Stimulated activated memory B cell treated with anti-CD40 and anti-IgM and Interleukin-4, amounts not matched to agents 10 μg/mL and 1 μg/mL and 100 μg/mL, for 72 hours (primary cell): ENCODE measurements at regions not wholly inside any gene's neighbourhood (a gene's known extent, or its start where the extent isn't known, plus 50 kb on each side); places are given as distances from the start of the nearest gene placed in this dataset.

Source experiments
- ATAC-seq: fragments of 150-1000 bp; cut with Tn5 transposase; 2 replicates; pipeline ENCODE4 v1.10.0; 2021
- H3K27ac Mint-ChIP-seq: one replicate; pipeline ENCODE4 v1.8.0; 2022; ENCODE audit warnings: mild to moderate bottlenecking, mixed read lengths
- H3K27me3 Mint-ChIP-seq: one replicate; pipeline ENCODE4 v1.8.0; 2022; ENCODE audit warnings: mixed read lengths
- H3K36me3 Mint-ChIP-seq: one replicate; pipeline ENCODE4 v1.8.0; 2022; ENCODE audit warnings: mixed read lengths
- H3K4me1 Mint-ChIP-seq: one replicate; pipeline ENCODE4 v1.8.0; 2022; ENCODE audit warnings: mixed read lengths
- H3K4me3 Mint-ChIP-seq: one replicate; pipeline ENCODE4 v1.8.0; 2022; ENCODE audit warnings: mild to moderate bottlenecking, moderate library complexity, mixed read lengths
- H3K9me3 Mint-ChIP-seq: one replicate; pipeline ENCODE4 v1.8.0; 2022; ENCODE audit warnings: mixed read lengths

DNA sequence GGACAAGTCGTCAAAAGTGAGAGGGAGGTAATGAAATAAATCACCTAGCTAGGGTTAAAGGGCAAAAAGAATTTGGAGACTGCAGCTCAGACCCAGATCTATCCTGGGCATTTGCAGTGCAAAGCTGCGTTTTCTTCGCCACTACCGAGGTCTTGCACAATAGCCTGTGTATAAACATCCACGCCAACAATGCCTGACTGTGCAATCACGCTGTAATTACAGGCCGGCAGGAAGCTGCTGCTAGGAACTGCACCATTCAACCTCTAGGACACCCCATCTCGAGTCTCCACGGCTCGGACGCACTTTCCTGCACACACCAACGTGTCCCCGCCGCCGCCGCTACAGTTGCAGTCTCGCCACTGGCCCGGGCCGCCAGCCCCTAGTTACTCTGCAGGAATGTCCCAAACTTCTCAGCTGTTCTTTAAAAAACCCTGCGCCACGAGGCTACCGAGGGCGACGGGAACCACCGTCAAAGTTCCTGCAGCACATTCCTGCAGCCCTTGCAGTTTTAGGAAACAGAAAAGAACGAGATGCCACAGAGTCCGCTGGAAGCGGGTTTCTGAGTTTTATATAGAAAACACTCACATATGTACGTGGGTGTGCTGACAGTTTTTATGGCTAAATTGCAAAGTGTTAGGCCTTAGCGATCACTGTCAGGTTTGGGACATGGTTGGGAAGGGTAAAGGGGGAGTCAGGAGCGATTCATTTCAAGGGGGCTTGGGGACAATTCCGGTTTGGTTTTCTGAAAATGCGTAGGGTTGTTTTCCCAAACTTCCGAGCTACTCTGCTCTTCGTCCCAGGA, 65.6 kb upstream of the PTGR2 start:
- Mint-ChIP-seq H3K27me3 (no peaks in the 10 kb centered on the region), H3K4me3 (peak overlapping the region; percentile 93), H3K9me3 (no peaks in the 10 kb centered on the region), H3K4me1 (peaks cover 66% of the 10 kb centered on the region), H3K36me3 (peaks cover 6% of the 10 kb centered on the region), H3K27ac (peak overlapping the region; percentile 89)
- ATAC-seq, result peak; percentile 74

DNA sequence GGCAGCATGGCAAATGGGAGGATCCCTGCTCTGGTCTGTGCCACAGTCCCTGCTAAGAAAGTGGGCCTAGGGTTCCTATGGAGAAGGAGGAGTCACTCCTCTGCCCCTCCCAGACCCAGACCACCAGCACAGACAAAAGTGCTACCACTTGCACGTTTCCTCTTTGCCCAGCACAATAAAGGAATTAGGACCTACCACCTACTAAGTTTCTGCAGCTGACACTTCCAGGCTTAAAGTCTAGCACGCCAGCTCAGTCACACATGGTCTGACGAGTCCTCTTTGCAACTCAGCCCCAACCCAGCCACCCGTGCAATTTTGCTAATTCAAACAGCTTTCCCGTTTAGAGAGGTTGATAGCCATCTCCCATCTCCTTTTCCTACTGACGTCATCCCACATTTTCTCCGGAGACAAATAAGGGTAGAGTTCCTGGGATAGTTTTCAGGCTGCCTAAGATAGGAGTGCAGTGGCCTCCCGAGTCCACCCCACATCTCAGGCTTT, 66.2 kb upstream of the PTGR2 start:
- Mint-ChIP-seq H3K9me3 (no peaks in the 10 kb centered on the region), H3K4me3 (peak overlapping the region; percentile 93), H3K27ac (peak overlapping the region; percentile 89), H3K27me3 (no peaks in the 10 kb centered on the region), H3K4me1 (peaks cover 72% of the 10 kb centered on the region), H3K36me3 (peaks cover 13% of the 10 kb centered on the region)
- ATAC-seq, result peak; percentile 78

- Mint-ChIP-seq H3K27me3 (no peaks in the 10 kb centered on the region), H3K9me3 (no peaks in the 10 kb centered on the region), H3K4me1 (peaks cover 76% of the 10 kb centered on the region), H3K4me3 (peak overlapping the region; percentile 93), H3K36me3 (peaks cover 17% of the 10 kb centered on the region), H3K27ac (peak overlapping the region; percentile 89)
- no peak for ATAC-seq
Measured at GRCh38 chr14:73784988-73785313, 66.7 kb upstream of the PTGR2 start.

DNA sequence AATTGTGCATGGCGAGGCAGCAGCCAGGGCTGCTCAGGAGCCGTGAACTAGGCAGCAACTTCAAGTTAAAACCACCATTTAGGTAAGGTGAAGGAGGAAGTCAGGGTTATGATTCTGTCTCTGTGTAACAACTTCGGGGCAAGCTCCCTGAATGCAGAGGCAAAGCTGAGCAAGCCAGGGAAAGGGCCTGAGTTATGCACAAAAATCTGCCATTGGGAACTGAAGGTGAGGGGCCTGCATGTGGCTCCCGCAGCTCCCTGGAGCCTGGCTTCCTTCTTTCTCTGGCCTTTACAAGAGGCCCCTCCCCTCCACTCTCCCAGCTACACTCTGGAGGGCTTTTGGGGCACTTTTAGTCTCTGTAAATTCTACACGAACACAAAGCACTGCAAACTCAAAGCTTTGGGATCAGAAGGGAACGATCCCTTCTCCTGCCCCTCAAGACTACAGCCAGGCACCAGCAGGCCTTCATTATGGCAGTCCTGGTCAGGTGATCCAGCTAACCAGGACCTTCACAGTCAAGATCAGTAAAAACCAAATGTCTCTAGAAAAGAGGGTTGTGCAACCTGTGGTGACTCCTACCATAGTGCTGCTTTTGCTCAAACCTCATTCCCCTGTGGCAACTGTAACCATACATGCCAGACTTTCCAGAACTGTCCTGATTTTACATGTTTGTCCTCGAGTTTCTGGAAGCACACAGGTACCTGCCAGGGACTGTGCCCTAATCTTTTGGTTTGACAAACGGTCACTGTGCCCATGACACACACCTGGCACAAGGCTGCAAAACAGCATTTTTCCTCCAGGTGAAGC, 67.2 kb upstream of the PTGR2 start:
- no peak for ATAC-seq
- Mint-ChIP-seq H3K36me3 (peaks cover 17% of the 10 kb centered on the region), H3K4me3 (peak overlapping the region; percentile 93), H3K27ac (peak overlapping the region; percentile 89), H3K9me3 (no peaks in the 10 kb centered on the region), H3K4me1 (peaks cover 72% of the 10 kb centered on the region), H3K27me3 (no peaks in the 10 kb centered on the region)

- peaks cover 72% of the 10 kb centered on the region for H3K4me1 Mint-ChIP-seq
- H3K27ac Mint-ChIP-seq, result peak overlapping the region; percentile 89
- peak overlapping the region; percentile 75 for H3K4me3 Mint-ChIP-seq
- H3K36me3 Mint-ChIP-seq, result peaks cover 17% of the 10 kb centered on the region
- no peaks in the 10 kb centered on the region for H3K27me3 Mint-ChIP-seq
- ATAC-seq, result no peak
- H3K9me3 Mint-ChIP-seq, result no peaks in the 10 kb centered on the region
Measured at GRCh38 chr14:73783107-73783727, 68.4 kb upstream of the PTGR2 start.

DNA sequence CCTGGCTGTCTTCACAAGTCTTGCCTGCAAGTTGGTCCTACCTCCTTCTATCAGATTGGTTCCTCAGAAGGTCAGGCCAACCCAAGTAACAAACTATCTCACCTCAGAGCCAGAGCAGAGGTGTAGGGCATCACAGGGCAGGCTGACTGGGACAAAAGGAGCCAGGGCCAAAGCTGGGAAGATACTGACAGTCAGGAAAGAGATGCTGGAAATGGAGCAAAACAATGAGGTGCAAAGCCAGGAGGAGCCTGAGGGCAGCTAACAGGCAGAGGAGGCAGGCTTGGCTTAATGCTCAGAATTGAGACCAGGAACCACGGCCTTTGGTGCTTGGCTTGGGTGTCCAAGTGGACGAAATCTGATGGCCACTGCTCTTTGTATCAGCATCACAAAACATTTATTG, 68.4 kb upstream of the PNMA1 start:
- H3K4me3 Mint-ChIP-seq, result no peak overlapping the region
- peak overlapping the region; percentile 89 for H3K27ac Mint-ChIP-seq
- peaks cover 17% of the 10 kb centered on the region for H3K36me3 Mint-ChIP-seq
- ATAC-seq, result no peak
- H3K4me1 Mint-ChIP-seq, result peaks cover 72% of the 10 kb centered on the region
- no peaks in the 10 kb centered on the region for H3K9me3 Mint-ChIP-seq
- H3K27me3 Mint-ChIP-seq, result no peaks in the 10 kb centered on the region

DNA sequence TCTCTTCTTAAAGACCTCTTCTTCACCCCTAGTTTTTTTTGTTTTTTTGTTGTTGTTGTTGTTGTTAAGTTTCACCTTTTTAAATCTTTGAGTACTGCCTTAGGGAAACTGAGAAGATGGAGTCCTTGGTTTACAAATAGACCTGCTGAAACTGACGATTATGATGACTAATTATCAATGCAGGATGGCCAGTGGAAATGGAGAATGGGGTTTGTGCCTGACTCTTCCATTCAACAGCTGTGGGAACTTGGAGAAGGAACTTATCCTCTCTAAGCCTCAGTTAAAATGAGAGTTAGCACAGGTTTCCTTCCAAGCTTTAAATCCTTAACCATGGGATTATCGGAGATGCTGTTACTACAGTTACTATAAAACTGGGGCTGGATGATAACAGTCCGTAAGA, 66.7 kb upstream of the PNMA1 start:
- peaks cover 71% of the 10 kb centered on the region for H3K4me1 Mint-ChIP-seq
- H3K36me3 Mint-ChIP-seq, result peaks cover 17% of the 10 kb centered on the region
- H3K9me3 Mint-ChIP-seq, result no peaks in the 10 kb centered on the region
- ATAC-seq, result no peak
- H3K27me3 Mint-ChIP-seq, result no peaks in the 10 kb centered on the region
- peak overlapping the region; percentile 73 for H3K27ac Mint-ChIP-seq
- H3K4me3 Mint-ChIP-seq, result no peak overlapping the region

- peaks cover 66% of the 10 kb centered on the region for H3K4me1 Mint-ChIP-seq
- H3K36me3 Mint-ChIP-seq, result peaks cover 17% of the 10 kb centered on the region
- ATAC-seq, result no peak
- H3K9me3 Mint-ChIP-seq, result no peaks in the 10 kb centered on the region
- no peaks in the 10 kb centered on the region for H3K27me3 Mint-ChIP-seq
- no peak overlapping the region for H3K4me3 Mint-ChIP-seq
- peak overlapping the region; percentile 73 for H3K27ac Mint-ChIP-seq
Measured at GRCh38 chr14:73780391-73780790, 66.2 kb upstream of the PNMA1 start.

DNA sequence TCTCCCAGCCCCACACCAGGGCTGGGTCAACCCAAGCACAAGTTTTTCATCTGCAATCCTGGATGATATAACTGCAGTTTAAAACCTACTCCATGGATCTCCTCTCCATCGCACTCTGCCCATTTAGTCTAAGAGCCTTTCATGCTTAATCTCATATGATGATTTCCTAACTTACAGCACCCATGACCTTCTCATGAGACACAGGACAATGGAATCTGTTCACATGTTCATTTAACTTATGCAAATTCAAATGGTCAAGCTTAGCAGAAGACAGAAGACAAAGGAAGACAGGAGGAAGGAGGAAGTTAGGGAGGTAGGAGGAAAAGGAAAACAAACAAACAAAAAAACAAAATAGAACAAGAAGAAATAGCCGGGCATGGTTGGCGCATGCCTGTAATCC, 64.6 kb upstream of the PNMA1 start:
- peaks cover 17% of the 10 kb centered on the region for H3K36me3 Mint-ChIP-seq
- H3K27me3 Mint-ChIP-seq, result no peaks in the 10 kb centered on the region
- peaks cover 66% of the 10 kb centered on the region for H3K4me1 Mint-ChIP-seq
- H3K4me3 Mint-ChIP-seq, result no peak overlapping the region
- no peak for ATAC-seq
- H3K27ac Mint-ChIP-seq, result peak overlapping the region; percentile 68
- no peaks in the 10 kb centered on the region for H3K9me3 Mint-ChIP-seq

DNA sequence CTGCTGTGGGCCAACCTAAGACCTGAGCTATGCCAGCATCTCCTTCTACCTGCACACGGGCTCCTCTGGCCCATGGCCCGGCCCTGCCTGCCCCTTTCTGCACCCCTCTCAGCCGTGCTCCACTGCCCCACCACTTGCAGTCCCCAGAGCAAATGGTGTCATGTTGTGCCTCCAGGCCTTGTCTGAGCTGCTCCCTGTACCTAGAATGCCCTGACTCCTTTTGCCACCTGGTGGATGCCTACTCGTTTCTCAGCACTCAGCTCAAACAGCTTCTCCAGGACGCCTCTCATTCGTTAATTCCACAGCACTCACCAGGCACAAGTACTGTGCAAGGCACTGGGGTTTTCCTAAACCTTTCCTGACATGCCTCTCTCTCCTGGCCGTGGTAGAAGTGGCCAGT, 63.2 kb upstream of the PNMA1 start:
- H3K4me3 Mint-ChIP-seq, result peak overlapping the region; percentile 2
- ATAC-seq, result peak; percentile 60
- H3K4me1 Mint-ChIP-seq, result peaks cover 66% of the 10 kb centered on the region
- no peaks in the 10 kb centered on the region for H3K27me3 Mint-ChIP-seq
- H3K9me3 Mint-ChIP-seq, result no peaks in the 10 kb centered on the region
- H3K27ac Mint-ChIP-seq, result peak overlapping the region; percentile 68
- peaks cover 11% of the 10 kb centered on the region for H3K36me3 Mint-ChIP-seq

DNA sequence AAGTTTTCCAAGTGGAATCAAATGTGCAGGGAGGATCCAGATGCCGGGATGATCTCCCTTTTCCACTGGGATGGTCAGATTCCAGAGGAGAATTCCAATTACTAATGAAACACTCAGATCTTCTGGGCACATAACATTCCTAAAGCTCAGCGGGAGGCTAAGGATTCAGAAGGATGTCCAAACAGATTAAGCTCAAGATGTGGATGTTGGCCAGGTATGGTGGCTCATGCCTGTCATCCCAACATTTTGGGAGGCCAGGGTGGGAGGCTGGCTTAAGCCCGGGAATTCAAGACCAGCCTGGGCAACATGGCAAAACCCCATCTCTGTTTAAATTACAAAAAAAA, 62.0 kb upstream of the PNMA1 start:
- Mint-ChIP-seq H3K27ac (peak overlapping the region; percentile 89), H3K27me3 (no peaks in the 10 kb centered on the region), H3K36me3 (peaks cover 11% of the 10 kb centered on the region), H3K4me3 (no peak overlapping the region), H3K9me3 (no peaks in the 10 kb centered on the region), H3K4me1 (peaks cover 77% of the 10 kb centered on the region)
- ATAC-seq, result no peak

GRCh38 chr14:73775339-73776193, 61.4 kb upstream of the PNMA1 start:
- Mint-ChIP-seq H3K36me3 (peaks cover 6% of the 10 kb centered on the region), H3K9me3 (no peaks in the 10 kb centered on the region), H3K27me3 (no peaks in the 10 kb centered on the region), H3K4me3 (no peak overlapping the region), H3K4me1 (peaks cover 78% of the 10 kb centered on the region), H3K27ac (peak overlapping the region; percentile 89)
- ATAC-seq, result no peak

- ATAC-seq, result no peak
- Mint-ChIP-seq H3K4me1 (peaks cover 79% of the 10 kb centered on the region), H3K4me3 (no peak overlapping the region), H3K27ac (peak overlapping the region; percentile 89), H3K36me3 (no peaks in the 10 kb centered on the region), H3K27me3 (no peaks in the 10 kb centered on the region), H3K9me3 (no peaks in the 10 kb centered on the region)
Measured at GRCh38 chr14:73774671-73775070, 60.5 kb upstream of the PNMA1 start.

- peak overlapping the region; percentile 89 for H3K27ac Mint-ChIP-seq
- H3K4me1 Mint-ChIP-seq, result peaks cover 83% of the 10 kb centered on the region
- H3K9me3 Mint-ChIP-seq, result no peaks in the 10 kb centered on the region
- H3K27me3 Mint-ChIP-seq, result no peaks in the 10 kb centered on the region
- peak overlapping the region; percentile 21 for H3K4me3 Mint-ChIP-seq
- peaks cover 1% of the 10 kb centered on the region for H3K36me3 Mint-ChIP-seq
- ATAC-seq, result no peak
Measured at GRCh38 chr14:73774241-73774570, 60.0 kb upstream of the PNMA1 start.
